Stimulated activated naive CD8-positive, alpha-beta T cell treated with anti-CD3 and anti-CD28 coated beads, Interleukin-15, Interleukin-2, amounts not matched to agents 100 ng/mL and 50 ng/mL, for 24 hours (primary cell): ENCODE measurements at regions not wholly inside any gene's neighbourhood (a gene's known extent, or its start where the extent isn't known, plus 50 kb on each side); places are given as distances from the start of the nearest gene placed in this dataset.

ENCODE experiments used
- H3K27ac Mint-ChIP-seq: one replicate; pipeline ENCODE4 v1.8.0; 2021; ENCODE audit warnings: mild to moderate bottlenecking, mixed read lengths
- H3K27me3 Mint-ChIP-seq: one replicate; pipeline ENCODE4 v1.8.0; 2021; ENCODE audit warnings: mixed read lengths
- H3K36me3 Mint-ChIP-seq: one replicate; pipeline ENCODE4 v1.8.0; 2021; ENCODE audit warnings: low read depth, mixed read lengths
- H3K4me1 Mint-ChIP-seq: one replicate; pipeline ENCODE4 v1.8.0; 2021; ENCODE audit warnings: low read depth, mixed read lengths
- H3K4me3 Mint-ChIP-seq: one replicate; pipeline ENCODE4 v1.8.0; 2021; ENCODE audit warnings: mild to moderate bottlenecking, mixed read lengths
- H3K9me3 Mint-ChIP-seq: one replicate; pipeline ENCODE4 v1.8.0; 2021; ENCODE audit warnings: mixed read lengths

- Mint-ChIP-seq H3K27me3 (no peaks in the 10 kb centered on the region), H3K4me1 (no peaks in the 10 kb centered on the region), H3K27ac (no peak overlapping the region)
Measured at GRCh38 chr9:32255026-32255425, 129.4 kb upstream of the ACO1 start.

GRCh38 chr9:32258482-32258881, 126.0 kb upstream of the ACO1 start:
- no peak overlapping the region for H3K4me3 Mint-ChIP-seq

More at GRCh38 chr9:32255026-32255425, 129.4 kb upstream of the ACO1 start:
- Mint-ChIP-seq H3K4me3 (no peak overlapping the region), H3K36me3 (no peaks in the 10 kb centered on the region), H3K9me3 (no peaks in the 10 kb centered on the region)

GRCh38 chr9:32260151-32260862, 124.1 kb upstream of the ACO1 start:
- H3K27me3 Mint-ChIP-seq, result peaks cover 1% of the 10 kb centered on the region
- H3K27ac Mint-ChIP-seq, result no peak overlapping the region
- H3K4me3 Mint-ChIP-seq, result no peak overlapping the region
- H3K36me3 Mint-ChIP-seq, result no peaks in the 10 kb centered on the region
- no peaks in the 10 kb centered on the region for H3K9me3 Mint-ChIP-seq
- H3K4me1 Mint-ChIP-seq, result no peaks in the 10 kb centered on the region

More at GRCh38 chr9:32258482-32258881, 126.0 kb upstream of the ACO1 start:
- no peak overlapping the region for H3K27ac Mint-ChIP-seq
- H3K9me3 Mint-ChIP-seq, result no peaks in the 10 kb centered on the region
- H3K27me3 Mint-ChIP-seq, result no peaks in the 10 kb centered on the region
- H3K4me1 Mint-ChIP-seq, result no peaks in the 10 kb centered on the region
- no peaks in the 10 kb centered on the region for H3K36me3 Mint-ChIP-seq

GRCh38 chr9:32264170-32264864, 120.1 kb upstream of the ACO1 start:
- H3K4me3 Mint-ChIP-seq, result no peak overlapping the region
- H3K9me3 Mint-ChIP-seq, result no peaks in the 10 kb centered on the region
- no peak overlapping the region for H3K27ac Mint-ChIP-seq
- peaks cover 7% of the 10 kb centered on the region for H3K27me3 Mint-ChIP-seq
- no peaks in the 10 kb centered on the region for H3K36me3 Mint-ChIP-seq
- H3K4me1 Mint-ChIP-seq, result no peaks in the 10 kb centered on the region

GRCh38 chr9:32265037-32265436, 119.4 kb upstream of the ACO1 start:
- peaks cover 7% of the 10 kb centered on the region for H3K27me3 Mint-ChIP-seq
- H3K4me3 Mint-ChIP-seq, result no peak overlapping the region
- no peak overlapping the region for H3K27ac Mint-ChIP-seq
- no peaks in the 10 kb centered on the region for H3K36me3 Mint-ChIP-seq
- no peaks in the 10 kb centered on the region for H3K9me3 Mint-ChIP-seq
- H3K4me1 Mint-ChIP-seq, result no peaks in the 10 kb centered on the region

- Mint-ChIP-seq H3K4me1 (no peaks in the 10 kb centered on the region), H3K4me3 (no peak overlapping the region), H3K9me3 (no peaks in the 10 kb centered on the region), H3K27ac (no peak overlapping the region), H3K27me3 (no peaks in the 10 kb centered on the region), H3K36me3 (no peaks in the 10 kb centered on the region)
Measured at GRCh38 chr9:32278991-32279390, 105.5 kb upstream of the ACO1 start.

GRCh38 chr9:32289756-32290155, 94.7 kb upstream of the ACO1 start:
- Mint-ChIP-seq H3K36me3 (no peaks in the 10 kb centered on the region), H3K9me3 (peaks cover 3% of the 10 kb centered on the region), H3K4me1 (no peaks in the 10 kb centered on the region), H3K4me3 (no peak overlapping the region), H3K27ac (no peak overlapping the region), H3K27me3 (peaks cover 6% of the 10 kb centered on the region)

GRCh38 chr9:32291370-32291769, 93.1 kb upstream of the ACO1 start:
- Mint-ChIP-seq H3K27ac (no peak overlapping the region), H3K4me1 (no peaks in the 10 kb centered on the region), H3K27me3 (peaks cover 7% of the 10 kb centered on the region), H3K4me3 (no peak overlapping the region), H3K9me3 (peaks cover 3% of the 10 kb centered on the region), H3K36me3 (no peaks in the 10 kb centered on the region)

GRCh38 chr9:32292611-32293010, 91.8 kb upstream of the ACO1 start:
- peaks cover 9% of the 10 kb centered on the region for H3K27me3 Mint-ChIP-seq
- no peaks in the 10 kb centered on the region for H3K36me3 Mint-ChIP-seq
- H3K4me1 Mint-ChIP-seq, result no peaks in the 10 kb centered on the region
- H3K27ac Mint-ChIP-seq, result no peak overlapping the region
- peaks cover 3% of the 10 kb centered on the region for H3K9me3 Mint-ChIP-seq
- no peak overlapping the region for H3K4me3 Mint-ChIP-seq

GRCh38 chr9:32293091-32293490, 91.4 kb upstream of the ACO1 start:
- Mint-ChIP-seq H3K9me3 (peaks cover 3% of the 10 kb centered on the region), H3K27ac (no peak overlapping the region), H3K4me1 (no peaks in the 10 kb centered on the region), H3K36me3 (no peaks in the 10 kb centered on the region), H3K4me3 (no peak overlapping the region), H3K27me3 (peaks cover 13% of the 10 kb centered on the region)

GRCh38 chr9:32294106-32294505, 90.3 kb upstream of the ACO1 start:
- H3K4me3 Mint-ChIP-seq, result no peak overlapping the region
- H3K9me3 Mint-ChIP-seq, result peaks cover 3% of the 10 kb centered on the region
- peaks cover 18% of the 10 kb centered on the region for H3K27me3 Mint-ChIP-seq
- no peak overlapping the region for H3K27ac Mint-ChIP-seq
- H3K36me3 Mint-ChIP-seq, result no peaks in the 10 kb centered on the region
- no peaks in the 10 kb centered on the region for H3K4me1 Mint-ChIP-seq

GRCh38 chr9:32300373-32300772, 84.1 kb upstream of the ACO1 start:
- H3K9me3 Mint-ChIP-seq, result no peaks in the 10 kb centered on the region

GRCh38 chr9:32304495-32304894, 79.9 kb upstream of the ACO1 start:
- no peaks in the 10 kb centered on the region for H3K36me3 Mint-ChIP-seq
- H3K27me3 Mint-ChIP-seq, result peaks cover 13% of the 10 kb centered on the region
- no peaks in the 10 kb centered on the region for H3K4me1 Mint-ChIP-seq
- no peak overlapping the region for H3K27ac Mint-ChIP-seq
- no peaks in the 10 kb centered on the region for H3K9me3 Mint-ChIP-seq
- H3K4me3 Mint-ChIP-seq, result no peak overlapping the region

More at GRCh38 chr9:32300373-32300772, 84.1 kb upstream of the ACO1 start:
- Mint-ChIP-seq H3K27me3 (peaks cover 16% of the 10 kb centered on the region), H3K4me3 (no peak overlapping the region), H3K27ac (no peak overlapping the region), H3K36me3 (no peaks in the 10 kb centered on the region), H3K4me1 (no peaks in the 10 kb centered on the region)

- H3K36me3 Mint-ChIP-seq, result no peaks in the 10 kb centered on the region
- H3K9me3 Mint-ChIP-seq, result no peaks in the 10 kb centered on the region
- H3K4me1 Mint-ChIP-seq, result no peaks in the 10 kb centered on the region
- no peak overlapping the region for H3K27ac Mint-ChIP-seq
- H3K4me3 Mint-ChIP-seq, result no peak overlapping the region
- H3K27me3 Mint-ChIP-seq, result peaks cover 13% of the 10 kb centered on the region
Measured at GRCh38 chr9:32306006-32306405, 78.4 kb upstream of the ACO1 start.

- Mint-ChIP-seq H3K4me1 (no peaks in the 10 kb centered on the region), H3K9me3 (peaks cover 10% of the 10 kb centered on the region), H3K36me3 (no peaks in the 10 kb centered on the region), H3K27me3 (peaks cover 4% of the 10 kb centered on the region), H3K27ac (no peak overlapping the region), H3K4me3 (no peak overlapping the region)
Measured at GRCh38 chr9:32319312-32319929, 65.0 kb upstream of the ACO1 start.
